ENCODE measurements at regions not wholly inside any gene's neighbourhood (a gene's known extent, or its start where the extent isn't known, plus 50 kb on each side); places are given as distances from the start of the nearest gene placed in this dataset.

DNA sequence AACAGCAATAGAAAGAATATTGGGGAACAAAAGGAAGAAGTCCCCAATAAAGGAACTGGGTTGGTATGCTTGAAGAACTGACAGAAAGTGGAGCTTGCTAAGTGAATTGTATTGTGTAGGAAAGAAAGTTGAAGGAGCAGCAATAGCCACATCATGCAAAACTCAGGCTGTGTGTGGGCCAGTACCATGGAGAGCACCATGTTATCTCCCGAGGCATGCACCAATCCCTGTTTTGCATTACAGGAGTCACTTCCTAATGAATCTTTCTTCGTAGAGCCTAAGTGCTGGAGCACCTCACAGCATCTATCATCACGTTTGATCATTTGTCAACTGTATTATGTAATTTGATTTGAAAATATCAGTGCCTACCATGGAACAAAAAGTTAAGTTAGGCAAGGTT is 137.7 kb upstream of the NMUR2 start:
- ATAC-seq, result no peak; the same call in 2 of the 3 replicates
- TF ChIP-seq BACH2 (CRISPR knock-in tag; IDR thresholded peaks at IDR 0.05; ENCODE audit: borderline replicate concordance), result no peak
- no peak for TF ChIP-seq PPARA (CRISPR knock-in tag; IDR thresholded peaks at IDR 0.05; ENCODE audit: borderline replicate concordance)
- no peak for TF ChIP-seq ZFP3 (CRISPR knock-in tag; IDR thresholded peaks at IDR 0.05)
- TF ChIP-seq ZC3H10 (CRISPR knock-in tag; IDR thresholded peaks at IDR 0.05), result no peak
- TF ChIP-seq ZFP30 (CRISPR knock-in tag; IDR thresholded peaks at IDR 0.05), result no peak
- TF ChIP-seq, protein P1, sequence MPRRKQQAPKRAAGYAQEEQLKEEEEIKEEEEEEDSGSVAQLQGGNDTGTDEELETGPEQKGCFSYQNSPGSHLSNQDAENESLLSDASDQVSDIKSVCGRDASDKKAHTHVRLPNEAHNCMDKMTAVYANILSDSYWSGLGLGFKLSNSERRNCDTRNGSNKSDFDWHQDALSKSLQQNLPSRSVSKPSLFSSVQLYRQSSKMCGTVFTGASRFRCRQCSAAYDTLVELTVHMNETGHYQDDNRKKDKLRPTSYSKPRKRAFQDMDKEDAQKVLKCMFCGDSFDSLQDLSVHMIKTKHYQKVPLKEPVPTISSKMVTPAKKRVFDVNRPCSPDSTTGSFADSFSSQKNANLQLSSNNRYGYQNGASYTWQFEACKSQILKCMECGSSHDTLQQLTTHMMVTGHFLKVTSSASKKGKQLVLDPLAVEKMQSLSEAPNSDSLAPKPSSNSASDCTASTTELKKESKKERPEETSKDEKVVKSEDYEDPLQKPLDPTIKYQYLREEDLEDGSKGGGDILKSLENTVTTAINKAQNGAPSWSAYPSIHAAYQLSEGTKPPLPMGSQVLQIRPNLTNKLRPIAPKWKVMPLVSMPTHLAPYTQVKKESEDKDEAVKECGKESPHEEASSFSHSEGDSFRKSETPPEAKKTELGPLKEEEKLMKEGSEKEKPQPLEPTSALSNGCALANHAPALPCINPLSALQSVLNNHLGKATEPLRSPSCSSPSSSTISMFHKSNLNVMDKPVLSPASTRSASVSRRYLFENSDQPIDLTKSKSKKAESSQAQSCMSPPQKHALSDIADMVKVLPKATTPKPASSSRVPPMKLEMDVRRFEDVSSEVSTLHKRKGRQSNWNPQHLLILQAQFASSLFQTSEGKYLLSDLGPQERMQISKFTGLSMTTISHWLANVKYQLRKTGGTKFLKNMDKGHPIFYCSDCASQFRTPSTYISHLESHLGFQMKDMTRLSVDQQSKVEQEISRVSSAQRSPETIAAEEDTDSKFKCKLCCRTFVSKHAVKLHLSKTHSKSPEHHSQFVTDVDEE (CRISPR knock-in tag; IDR thresholded peaks at IDR 0.05), result no peak
- TF ChIP-seq ZNF8 (CRISPR knock-in tag; IDR thresholded peaks at IDR 0.05), result no peak
- TF ChIP-seq, protein P2, sequence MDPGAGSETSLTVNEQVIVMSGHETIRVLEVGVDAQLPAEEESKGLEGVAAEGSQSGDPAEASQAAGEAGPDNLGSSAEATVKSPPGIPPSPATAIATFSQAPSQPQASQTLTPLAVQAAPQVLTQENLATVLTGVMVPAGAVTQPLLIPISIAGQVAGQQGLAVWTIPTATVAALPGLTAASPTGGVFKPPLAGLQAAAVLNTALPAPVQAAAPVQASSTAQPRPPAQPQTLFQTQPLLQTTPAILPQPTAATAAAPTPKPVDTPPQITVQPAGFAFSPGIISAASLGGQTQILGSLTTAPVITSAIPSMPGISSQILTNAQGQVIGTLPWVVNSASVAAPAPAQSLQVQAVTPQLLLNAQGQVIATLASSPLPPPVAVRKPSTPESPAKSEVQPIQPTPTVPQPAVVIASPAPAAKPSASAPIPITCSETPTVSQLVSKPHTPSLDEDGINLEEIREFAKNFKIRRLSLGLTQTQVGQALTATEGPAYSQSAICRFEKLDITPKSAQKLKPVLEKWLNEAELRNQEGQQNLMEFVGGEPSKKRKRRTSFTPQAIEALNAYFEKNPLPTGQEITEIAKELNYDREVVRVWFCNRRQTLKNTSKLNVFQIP (CRISPR knock-in tag; IDR thresholded peaks at IDR 0.05; ENCODE audit: borderline replicate concordance, low read depth), result no peak

DNA sequence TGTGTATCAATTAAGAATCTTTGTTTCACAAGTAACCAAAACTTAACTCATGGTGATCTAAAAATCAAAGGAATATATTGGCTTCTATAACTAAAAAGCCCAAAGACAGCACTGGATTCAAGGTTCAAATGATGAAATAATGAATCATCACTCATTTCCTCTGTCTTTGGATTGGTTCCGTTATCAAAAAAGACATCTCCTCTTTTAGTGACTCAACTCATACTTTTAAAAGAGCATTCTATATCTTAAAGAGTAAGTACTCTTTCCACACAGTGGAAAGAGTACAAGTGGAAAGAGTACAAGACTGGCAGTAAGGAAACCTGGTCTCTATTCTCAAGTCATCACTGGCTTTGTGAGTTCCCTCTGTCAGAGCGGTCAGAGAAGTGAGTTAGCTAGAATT is 141.4 kb upstream of the NMUR2 start:
- ATAC-seq, result no peak
- TF ChIP-seq ISL1 (CRISPR knock-in tag; IDR thresholded peaks at IDR 0.05), result no peak

DNA sequence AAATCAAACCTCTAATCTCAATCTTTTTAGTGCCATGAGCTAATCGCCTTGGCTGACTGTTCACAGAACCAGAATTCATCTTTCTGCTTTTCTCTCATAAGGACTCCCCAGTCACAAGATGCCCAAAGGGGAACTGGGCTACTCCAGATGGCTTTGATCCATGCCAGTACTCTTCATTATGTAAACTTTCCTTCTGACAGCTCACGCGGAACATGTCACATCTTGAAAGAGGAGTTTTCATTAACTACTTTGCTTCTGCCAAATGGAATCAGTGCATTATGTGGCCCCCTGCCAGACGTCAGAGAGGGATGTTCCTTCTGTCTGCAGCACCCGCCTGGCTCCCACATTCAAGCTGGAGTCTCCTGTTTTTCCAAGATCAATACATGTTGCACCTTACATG is 142.1 kb upstream of the NMUR2 start:
- no peak for ATAC-seq
- TF ChIP-seq RARB (CRISPR knock-in tag; IDR thresholded peaks at IDR 0.05) (no peak), PPARA (CRISPR knock-in tag; IDR thresholded peaks at IDR 0.05; ENCODE audit: borderline replicate concordance) (no peak), BACH2 (CRISPR knock-in tag; IDR thresholded peaks at IDR 0.05; ENCODE audit: borderline replicate concordance) (no peak), ZC3H10 (CRISPR knock-in tag; IDR thresholded peaks at IDR 0.05) (no peak), PATZ1 (CRISPR knock-in tag; IDR thresholded peaks at IDR 0.05; ENCODE audit: borderline replicate concordance) (no peak), OSR1 (CRISPR knock-in tag; IDR thresholded peaks at IDR 0.05) (no peak), ZNF70 (CRISPR knock-in tag; IDR thresholded peaks at IDR 0.05) (no peak), CSRNP3 (CRISPR knock-in tag; IDR thresholded peaks at IDR 0.05) (no peak), ESRRG (CRISPR knock-in tag; IDR thresholded peaks at IDR 0.05) (no peak)
- TF ChIP-seq, protein P1 (CRISPR knock-in tag; IDR thresholded peaks at IDR 0.05), result no peak

DNA sequence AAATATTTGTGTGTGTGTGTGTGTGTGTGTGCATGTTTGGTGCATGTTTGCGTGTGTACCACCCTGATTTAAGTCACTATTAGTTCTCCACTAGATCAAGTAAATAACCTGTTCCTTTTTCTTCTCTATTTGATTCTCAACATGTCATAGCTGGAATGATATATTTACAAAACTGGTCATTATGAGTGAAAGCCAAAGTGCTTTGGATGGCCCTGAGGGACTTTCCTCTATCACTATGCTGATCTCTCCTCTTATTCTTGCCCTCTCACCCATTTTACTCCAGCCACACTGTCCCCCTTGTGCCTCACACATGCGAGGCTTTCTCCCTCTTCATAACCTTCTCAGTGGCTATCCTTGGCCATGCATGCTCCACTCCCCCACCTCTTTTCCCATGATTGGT is 144.6 kb upstream of the NMUR2 start:
- no peak for ATAC-seq
- TF ChIP-seq ARNTL (CRISPR knock-in tag; IDR thresholded peaks at IDR 0.05; ENCODE audit: borderline replicate concordance, low read depth), result no peak
- TF ChIP-seq OSR1 (CRISPR knock-in tag; IDR thresholded peaks at IDR 0.05), result no peak
- no peak for TF ChIP-seq TCF4 (CRISPR knock-in tag; IDR thresholded peaks at IDR 0.05; ENCODE audit: borderline replicate concordance)
- TF ChIP-seq ZNF8 (CRISPR knock-in tag; IDR thresholded peaks at IDR 0.05), result no peak
- TF ChIP-seq ISL1 (CRISPR knock-in tag; IDR thresholded peaks at IDR 0.05), result no peak
- TF ChIP-seq ZFP30 (CRISPR knock-in tag; IDR thresholded peaks at IDR 0.05), result no peak
- no peak for TF ChIP-seq CREB5 (CRISPR knock-in tag; IDR thresholded peaks at IDR 0.05; ENCODE audit: low read depth)
